H1 (cell line): ENCODE measurements at regions not wholly inside any gene's neighbourhood (a gene's known extent, or its start where the extent isn't known, plus 50 kb on each side); places are given as distances from the start of the nearest gene placed in this dataset.

Source experiments
- CTCF ChIP-seq, 3 experiments: IDR thresholded peaks; 1 replicate in 2 of 3; 2 replicates in 1 of 3; pipeline versions ENCODE4 v1.5.1 to v1.6.1; 2011; ENCODE audit warnings: low read length in 3 of 3, mild to moderate bottlenecking in 3 of 3, inconsistent platforms in 2 of 3, low read depth in 1 of 3, moderate library complexity in 1 of 3; ENCODE audit not compliant: insufficient read depth in 1 of 3; ENCODE audit errors: control extremely low read depth in 1 of 3
- JUN ChIP-seq: IDR thresholded peaks from 2 replicates; pipeline ENCODE4 v1.6.1; 2011; ENCODE audit warnings: low read depth, mild to moderate bottlenecking, improper control_type of control experiment, low read length
- POLR2A ChIP-seq, 2 experiments: IDR thresholded peaks; 1 replicate in 1 of 2; 2 replicates in 1 of 2; pipeline ENCODE4 v1.6.1; 2011; ENCODE audit warnings: low read depth in 2 of 2, low read length in 2 of 2, mild to moderate bottlenecking in 2 of 2; ENCODE audit errors: control extremely low read depth in 1 of 2

GRCh38 chr3:168469436-168469835 is 373.7 kb upstream of the GOLIM4 start:
- no peak for TF ChIP-seq POLR2A (IDR thresholded peaks at IDR 0.05; ENCODE audit: control extremely low read depth in 1 of 2, low read depth in 2 of 2, low read length in 2 of 2)
- TF ChIP-seq CTCF (IDR thresholded peaks at IDR 0.05; ENCODE audit: control extremely low read depth in 1 of 3, insufficient read depth in 1 of 3, low read depth in 1 of 3, low read length in 3 of 3) = no peak
- TF ChIP-seq JUN = no peak
